WTC11 (cell line): ENCODE measurements at regions not wholly inside any gene's neighbourhood (a gene's known extent, or its start where the extent isn't known, plus 50 kb on each side); places are given as distances from the start of the nearest gene placed in this dataset.

Experiments used
- ESRRA ChIP-seq: sonication (generic); formaldehyde crosslinking; IDR thresholded peaks from 2 replicates; pipeline ENCODE4 v1.8.1; 2022; ENCODE audit warnings: mild to moderate bottlenecking, missing genetic modification reagents, borderline replicate concordance
- MXD4 ChIP-seq: fragments of 250-450 bp; sonication (Bioruptor Pico); IDR thresholded peaks from 2 replicates; pipeline ENCODE4 v1.8.0; 2021; ENCODE audit warnings: mild to moderate bottlenecking, moderate library complexity, borderline replicate concordance
- NR1H2 ChIP-seq: sonication (generic); formaldehyde crosslinking; IDR thresholded peaks from 2 replicates; pipeline ENCODE4 v1.9.0; 2021; ENCODE audit warnings: mild to moderate bottlenecking, moderate library complexity, missing genetic modification reagents
- SMAD4 ChIP-seq: sonication (generic); formaldehyde crosslinking; IDR thresholded peaks from 2 replicates; pipeline ENCODE4 v1.8.0; 2022; ENCODE audit warnings: mild to moderate bottlenecking, missing genetic modification reagents
- SP1 ChIP-seq: sonication (generic); formaldehyde crosslinking; conservative IDR thresholded peaks from 2 replicates; pipeline ENCODE4 v1.8.1; 2022; ENCODE audit warnings: missing genetic modification reagents
- TEAD4 ChIP-seq: sonication (generic); formaldehyde crosslinking; IDR thresholded peaks from 2 replicates; pipeline ENCODE4 v1.8.0; 2022; ENCODE audit warnings: mild to moderate bottlenecking, missing genetic modification reagents
- ZNF671 ChIP-seq: fragments of 250-450 bp; sonication (Bioruptor Pico); IDR thresholded peaks from 2 replicates; pipeline ENCODE4 v1.8.0; 2021; ENCODE audit warnings: mild to moderate bottlenecking
- TF ChIP-seq, protein P1 (sequence below): sonication (generic); formaldehyde crosslinking; IDR thresholded peaks from 2 replicates; pipeline ENCODE4 v1.8.1; 2023; ENCODE audit warnings: mild to moderate bottlenecking, moderate library complexity, missing genetic modification reagents
- TF ChIP-seq, protein P2 (sequence below): sonication (generic); formaldehyde crosslinking; conservative IDR thresholded peaks from 2 replicates; pipeline ENCODE4 v1.8.1; 2023; ENCODE audit warnings: mild to moderate bottlenecking, low read depth, missing genetic modification reagents, moderate library complexity
- TF ChIP-seq, protein P3 (sequence below): fragments of 200-600 bp; IDR thresholded peaks from 2 replicates; pipeline ENCODE4 v1.8.0; 2022; ENCODE audit warnings: antibody characterized with exemption
- TF ChIP-seq, protein P4 (sequence below): sonication (generic); formaldehyde crosslinking; IDR thresholded peaks from 2 replicates; pipeline ENCODE4 v1.8.1; 2022; ENCODE audit warnings: low read depth, missing genetic modification reagents, borderline replicate concordance
- TF ChIP-seq, protein P5 (sequence below): sonication (generic); formaldehyde crosslinking; IDR thresholded peaks from 2 replicates; pipeline ENCODE4 v1.8.1; 2022; ENCODE audit warnings: low read depth, mild to moderate bottlenecking, moderate library complexity, missing genetic modification reagents, borderline replicate concordance
- TF ChIP-seq, protein P6 (sequence below): sonication (generic); formaldehyde crosslinking; IDR thresholded peaks from 2 replicates; pipeline ENCODE4 v1.8.0; 2022; ENCODE audit warnings: mild to moderate bottlenecking, missing genetic modification reagents
- TF ChIP-seq, protein P7 (sequence below): sonication (generic); formaldehyde crosslinking; IDR thresholded peaks from 2 replicates; pipeline ENCODE4 v1.8.0; 2022; ENCODE audit warnings: mild to moderate bottlenecking, missing genetic modification reagents

DNA sequence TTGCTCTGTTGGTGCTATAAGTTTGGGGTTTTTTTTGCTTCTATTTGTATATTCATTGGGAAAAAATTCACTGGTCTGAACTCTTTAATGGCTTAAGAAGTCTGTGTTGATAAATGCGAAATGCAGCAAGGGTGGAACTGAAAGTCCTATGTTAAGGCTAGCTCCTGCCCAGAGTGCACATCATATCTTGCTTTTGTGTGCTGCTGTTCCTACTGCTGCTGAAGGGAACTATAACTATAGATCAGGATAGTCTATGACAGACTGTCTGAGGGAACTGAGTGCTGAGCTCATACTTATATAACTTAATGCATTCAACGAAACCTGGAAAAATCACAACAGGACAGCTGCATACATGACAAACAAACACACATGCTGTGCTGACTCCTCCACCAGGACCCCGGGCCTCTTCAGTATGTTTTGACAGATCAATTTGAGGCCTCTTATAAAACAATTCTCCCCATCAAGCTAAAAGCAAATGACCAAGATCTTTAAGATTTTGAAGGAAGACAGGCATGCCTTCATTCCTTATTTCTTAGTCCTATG, 1031.5 kb upstream of the ADGRL2 start:
- TF ChIP-seq, protein P1, sequence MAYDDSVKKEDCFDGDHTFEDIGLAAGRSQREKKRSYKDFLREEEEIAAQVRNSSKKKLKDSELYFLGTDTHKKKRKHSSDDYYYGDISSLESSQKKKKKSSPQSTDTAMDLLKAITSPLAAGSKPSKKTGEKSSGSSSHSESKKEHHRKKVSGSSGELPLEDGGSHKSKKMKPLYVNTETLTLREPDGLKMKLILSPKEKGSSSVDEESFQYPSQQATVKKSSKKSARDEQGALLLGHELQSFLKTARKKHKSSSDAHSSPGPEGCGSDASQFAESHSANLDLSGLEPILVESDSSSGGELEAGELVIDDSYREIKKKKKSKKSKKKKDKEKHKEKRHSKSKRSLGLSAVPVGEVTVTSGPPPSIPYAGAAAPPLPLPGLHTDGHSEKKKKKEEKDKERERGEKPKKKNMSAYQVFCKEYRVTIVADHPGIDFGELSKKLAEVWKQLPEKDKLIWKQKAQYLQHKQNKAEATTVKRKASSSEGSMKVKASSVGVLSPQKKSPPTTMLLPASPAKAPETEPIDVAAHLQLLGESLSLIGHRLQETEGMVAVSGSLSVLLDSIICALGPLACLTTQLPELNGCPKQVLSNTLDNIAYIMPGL (CRISPR knock-in tag) = no peak
- TF ChIP-seq, protein P2, sequence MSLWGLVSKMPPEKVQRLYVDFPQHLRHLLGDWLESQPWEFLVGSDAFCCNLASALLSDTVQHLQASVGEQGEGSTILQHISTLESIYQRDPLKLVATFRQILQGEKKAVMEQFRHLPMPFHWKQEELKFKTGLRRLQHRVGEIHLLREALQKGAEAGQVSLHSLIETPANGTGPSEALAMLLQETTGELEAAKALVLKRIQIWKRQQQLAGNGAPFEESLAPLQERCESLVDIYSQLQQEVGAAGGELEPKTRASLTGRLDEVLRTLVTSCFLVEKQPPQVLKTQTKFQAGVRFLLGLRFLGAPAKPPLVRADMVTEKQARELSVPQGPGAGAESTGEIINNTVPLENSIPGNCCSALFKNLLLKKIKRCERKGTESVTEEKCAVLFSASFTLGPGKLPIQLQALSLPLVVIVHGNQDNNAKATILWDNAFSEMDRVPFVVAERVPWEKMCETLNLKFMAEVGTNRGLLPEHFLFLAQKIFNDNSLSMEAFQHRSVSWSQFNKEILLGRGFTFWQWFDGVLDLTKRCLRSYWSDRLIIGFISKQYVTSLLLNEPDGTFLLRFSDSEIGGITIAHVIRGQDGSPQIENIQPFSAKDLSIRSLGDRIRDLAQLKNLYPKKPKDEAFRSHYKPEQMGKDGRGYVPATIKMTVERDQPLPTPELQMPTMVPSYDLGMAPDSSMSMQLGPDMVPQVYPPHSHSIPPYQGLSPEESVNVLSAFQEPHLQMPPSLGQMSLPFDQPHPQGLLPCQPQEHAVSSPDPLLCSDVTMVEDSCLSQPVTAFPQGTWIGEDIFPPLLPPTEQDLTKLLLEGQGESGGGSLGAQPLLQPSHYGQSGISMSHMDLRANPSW = no peak
- TF ChIP-seq, protein P3, sequence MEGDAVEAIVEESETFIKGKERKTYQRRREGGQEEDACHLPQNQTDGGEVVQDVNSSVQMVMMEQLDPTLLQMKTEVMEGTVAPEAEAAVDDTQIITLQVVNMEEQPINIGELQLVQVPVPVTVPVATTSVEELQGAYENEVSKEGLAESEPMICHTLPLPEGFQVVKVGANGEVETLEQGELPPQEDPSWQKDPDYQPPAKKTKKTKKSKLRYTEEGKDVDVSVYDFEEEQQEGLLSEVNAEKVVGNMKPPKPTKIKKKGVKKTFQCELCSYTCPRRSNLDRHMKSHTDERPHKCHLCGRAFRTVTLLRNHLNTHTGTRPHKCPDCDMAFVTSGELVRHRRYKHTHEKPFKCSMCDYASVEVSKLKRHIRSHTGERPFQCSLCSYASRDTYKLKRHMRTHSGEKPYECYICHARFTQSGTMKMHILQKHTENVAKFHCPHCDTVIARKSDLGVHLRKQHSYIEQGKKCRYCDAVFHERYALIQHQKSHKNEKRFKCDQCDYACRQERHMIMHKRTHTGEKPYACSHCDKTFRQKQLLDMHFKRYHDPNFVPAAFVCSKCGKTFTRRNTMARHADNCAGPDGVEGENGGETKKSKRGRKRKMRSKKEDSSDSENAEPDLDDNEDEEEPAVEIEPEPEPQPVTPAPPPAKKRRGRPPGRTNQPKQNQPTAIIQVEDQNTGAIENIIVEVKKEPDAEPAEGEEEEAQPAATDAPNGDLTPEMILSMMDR = no peak
- TF ChIP-seq, protein P4, sequence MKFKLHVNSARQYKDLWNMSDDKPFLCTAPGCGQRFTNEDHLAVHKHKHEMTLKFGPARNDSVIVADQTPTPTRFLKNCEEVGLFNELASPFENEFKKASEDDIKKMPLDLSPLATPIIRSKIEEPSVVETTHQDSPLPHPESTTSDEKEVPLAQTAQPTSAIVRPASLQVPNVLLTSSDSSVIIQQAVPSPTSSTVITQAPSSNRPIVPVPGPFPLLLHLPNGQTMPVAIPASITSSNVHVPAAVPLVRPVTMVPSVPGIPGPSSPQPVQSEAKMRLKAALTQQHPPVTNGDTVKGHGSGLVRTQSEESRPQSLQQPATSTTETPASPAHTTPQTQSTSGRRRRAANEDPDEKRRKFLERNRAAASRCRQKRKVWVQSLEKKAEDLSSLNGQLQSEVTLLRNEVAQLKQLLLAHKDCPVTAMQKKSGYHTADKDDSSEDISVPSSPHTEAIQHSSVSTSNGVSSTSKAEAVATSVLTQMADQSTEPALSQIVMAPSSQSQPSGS = no peak
- TF ChIP-seq, protein P5, sequence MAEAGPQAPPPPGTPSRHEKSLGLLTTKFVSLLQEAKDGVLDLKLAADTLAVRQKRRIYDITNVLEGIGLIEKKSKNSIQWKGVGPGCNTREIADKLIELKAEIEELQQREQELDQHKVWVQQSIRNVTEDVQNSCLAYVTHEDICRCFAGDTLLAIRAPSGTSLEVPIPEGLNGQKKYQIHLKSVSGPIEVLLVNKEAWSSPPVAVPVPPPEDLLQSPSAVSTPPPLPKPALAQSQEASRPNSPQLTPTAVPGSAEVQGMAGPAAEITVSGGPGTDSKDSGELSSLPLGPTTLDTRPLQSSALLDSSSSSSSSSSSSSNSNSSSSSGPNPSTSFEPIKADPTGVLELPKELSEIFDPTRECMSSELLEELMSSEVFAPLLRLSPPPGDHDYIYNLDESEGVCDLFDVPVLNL (CRISPR knock-in tag) = no peak
- TF ChIP-seq TEAD4 (CRISPR knock-in tag) (no peak), NR1H2 (no peak), ESRRA (CRISPR knock-in tag) (no peak), SMAD4 (CRISPR knock-in tag) (no peak), ZNF671 (CRISPR knock-in tag) (no peak), MXD4 (CRISPR knock-in tag) (no peak), SP1 (CRISPR knock-in tag) (no peak)
- TF ChIP-seq, protein P6, sequence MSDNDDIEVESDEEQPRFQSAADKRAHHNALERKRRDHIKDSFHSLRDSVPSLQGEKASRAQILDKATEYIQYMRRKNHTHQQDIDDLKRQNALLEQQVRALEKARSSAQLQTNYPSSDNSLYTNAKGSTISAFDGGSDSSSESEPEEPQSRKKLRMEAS (CRISPR knock-in tag) = no peak
- TF ChIP-seq, protein P7, sequence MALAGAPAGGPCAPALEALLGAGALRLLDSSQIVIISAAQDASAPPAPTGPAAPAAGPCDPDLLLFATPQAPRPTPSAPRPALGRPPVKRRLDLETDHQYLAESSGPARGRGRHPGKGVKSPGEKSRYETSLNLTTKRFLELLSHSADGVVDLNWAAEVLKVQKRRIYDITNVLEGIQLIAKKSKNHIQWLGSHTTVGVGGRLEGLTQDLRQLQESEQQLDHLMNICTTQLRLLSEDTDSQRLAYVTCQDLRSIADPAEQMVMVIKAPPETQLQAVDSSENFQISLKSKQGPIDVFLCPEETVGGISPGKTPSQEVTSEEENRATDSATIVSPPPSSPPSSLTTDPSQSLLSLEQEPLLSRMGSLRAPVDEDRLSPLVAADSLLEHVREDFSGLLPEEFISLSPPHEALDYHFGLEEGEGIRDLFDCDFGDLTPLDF (CRISPR knock-in tag) = no peak
